GM13977 (cell line): ENCODE measurements at regions not wholly inside any gene's neighbourhood (a gene's known extent, or its start where the extent isn't known, plus 50 kb on each side); places are given as distances from the start of the nearest gene placed in this dataset.

Source experiments
- DNase-seq: peaks from one replicate; pipeline ENCODE4 v3.0.0; 2012; ENCODE audit warnings: low spot score
- CTCF ChIP-seq: IDR thresholded peaks from 2 replicates; pipeline ENCODE4 v1.5.1; 2012; ENCODE audit warnings: mild to moderate bottlenecking, control low read depth; ENCODE audit not compliant: insufficient read depth; ENCODE audit errors: extremely low read depth, missing control alignments
- in situ Hi-C: fragments of 300-500 bp; cut with MboI; formaldehyde crosslinking; loops from one replicate; pipeline ENCODE4 v1.12.0; 2022; ENCODE audit warnings: low sequenced_read_pairs, low pct_unique_long_range_greater_than_20kb, mixed read lengths, inconsistent platforms; ENCODE audit not compliant: unreplicated experiment

- TF ChIP-seq CTCF: no peak
- peak; percentile 44 for DNase-seq
- in situ Hi-C loops: no loop called here
Observed at GRCh38 chr1:229841230-229841629, 215.2 kb downstream of the URB2 start.

- no peak for DNase-seq
- in situ Hi-C loops: no loop called here
- no peak for TF ChIP-seq CTCF
Observed at GRCh38 chr1:229842302-229843255, 216.5 kb downstream of the URB2 start.

GRCh38 chr1:229843627-229844238, 217.7 kb downstream of the URB2 start:
- DNase-seq: no peak
- in situ Hi-C loops: no loop called here
- no peak for TF ChIP-seq CTCF

GRCh38 chr1:229844675-229845074, 218.6 kb downstream of the URB2 start:
- TF ChIP-seq CTCF: no peak
- no peak for DNase-seq
- in situ Hi-C loops: no loop called here

GRCh38 chr1:229845410-229846138, 219.5 kb downstream of the URB2 start:
- in situ Hi-C loops: no loop called here
- no peak for TF ChIP-seq CTCF
- DNase-seq: no peak

GRCh38 chr1:229846351-229846750, 220.3 kb downstream of the URB2 start:
- in situ Hi-C loops: no loop called here
- TF ChIP-seq CTCF: no peak

More at GRCh38 chr1:229846351-229846750, 220.3 kb downstream of the URB2 start:
- DNase-seq: no peak
